GM13976 (cell line): ENCODE measurements at regions not wholly inside any gene's neighbourhood (a gene's known extent, or its start where the extent isn't known, plus 50 kb on each side); places are given as distances from the start of the nearest gene placed in this dataset.

Experiments used
- DNase-seq: peaks from one replicate; pipeline ENCODE4 v3.0.0; 2012; ENCODE audit warnings: low spot score
- CTCF ChIP-seq: IDR thresholded peaks from 2 replicates; pipeline ENCODE4 v1.5.1; 2012; ENCODE audit warnings: borderline replicate concordance, mild to moderate bottlenecking; ENCODE audit not compliant: insufficient read depth; ENCODE audit errors: extremely low read depth, missing control alignments, control extremely low read depth
- in situ Hi-C: fragments of 300-500 bp; cut with MboI; formaldehyde crosslinking; loops from one replicate; pipeline ENCODE4 v1.12.0; 2022; ENCODE audit warnings: low sequenced_read_pairs, mixed read lengths, inconsistent platforms; ENCODE audit not compliant: unreplicated experiment

GRCh38 chr5:110899566-110900412 lies 161.0 kb downstream of the SLC25A46 start:
- no peak for TF ChIP-seq CTCF
- in situ Hi-C loops: no loop called here
- DNase-seq: peak; percentile 11

GRCh38 chr5:110900829-110901228 lies 162.0 kb downstream of the SLC25A46 start:
- DNase-seq: no peak
- in situ Hi-C loops: no loop called here
- no peak for TF ChIP-seq CTCF

GRCh38 chr5:110903966-110904365 lies 165.2 kb downstream of the SLC25A46 start:
- in situ Hi-C loops: no loop called here
- no peak for DNase-seq
- no peak for TF ChIP-seq CTCF

- in situ Hi-C loops: no loop called here
- no peak for DNase-seq
- no peak for TF ChIP-seq CTCF
These were observed 162.7 kb upstream of the TSLP start for GRCh38 chr5:110908848-110909247.

- no peak for DNase-seq
- TF ChIP-seq CTCF: no peak
- in situ Hi-C loops: no loop called here
These were observed 162.1 kb upstream of the TSLP start for GRCh38 chr5:110909415-110909814.

GRCh38 chr5:110909950-110910349 lies 161.6 kb upstream of the TSLP start:
- in situ Hi-C loops: no loop called here
- TF ChIP-seq CTCF: no peak
- no peak for DNase-seq
